NCI-H1930 (cell line): ENCODE measurements at regions not wholly inside any gene's neighbourhood (a gene's known extent, or its start where the extent isn't known, plus 50 kb on each side); places are given as distances from the start of the nearest gene placed in this dataset.
A peak's percentile ranks its signal among the peaks of the same experiment; 100 is the strongest.

Source experiments
- DNase-seq, 2 experiments: peaks; one replicate each; lab custom pipeline; 2025; lab: John Stamatoyannopoulos, UW

DNA sequence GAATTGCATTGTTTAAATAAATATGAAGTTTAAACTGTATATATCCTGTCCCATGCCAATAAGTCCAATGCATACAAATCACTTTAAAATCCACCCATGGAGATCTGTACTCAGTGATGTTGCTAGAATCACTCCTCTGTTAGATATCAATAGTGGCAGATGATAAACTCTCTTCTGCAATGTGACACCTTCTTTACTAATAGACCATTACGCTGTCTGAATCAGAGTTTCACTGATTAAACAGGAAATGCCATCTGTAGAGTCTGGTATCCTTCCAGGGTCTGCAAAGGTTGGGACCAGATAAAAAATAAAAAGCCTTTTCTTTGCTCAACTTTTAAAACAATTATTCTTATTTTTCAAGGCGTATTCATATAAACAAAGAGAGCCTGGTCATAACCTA lies 134.5 kb downstream of the EDN3 start:
- DNase-seq = no peak

DNA sequence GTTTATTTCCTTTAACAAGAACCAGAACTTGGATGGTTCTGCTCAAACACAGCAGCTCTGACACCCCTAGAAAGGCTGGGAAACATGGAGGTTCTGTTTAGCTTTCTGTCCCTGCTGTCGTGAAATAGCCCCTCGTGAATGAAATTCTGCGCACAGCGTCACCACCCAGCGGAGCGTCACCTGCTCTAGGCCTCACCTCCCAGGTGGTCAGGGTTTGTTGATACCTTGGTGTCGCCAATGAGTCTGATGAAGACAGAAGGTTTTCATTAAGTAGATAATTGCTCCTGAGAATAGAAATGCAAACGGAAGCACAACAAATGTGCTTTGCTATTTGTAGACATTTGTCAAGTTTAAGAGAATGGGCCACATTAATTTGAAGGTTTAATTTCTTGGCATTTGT lies 135.1 kb downstream of the EDN3 start:
- DNase-seq = peak in 1 of 2 experiments; percentile 27

- DNase-seq = no peak
Observed at GRCh38 chr20:59437601-59438031, 137.2 kb downstream of the EDN3 start.

DNA sequence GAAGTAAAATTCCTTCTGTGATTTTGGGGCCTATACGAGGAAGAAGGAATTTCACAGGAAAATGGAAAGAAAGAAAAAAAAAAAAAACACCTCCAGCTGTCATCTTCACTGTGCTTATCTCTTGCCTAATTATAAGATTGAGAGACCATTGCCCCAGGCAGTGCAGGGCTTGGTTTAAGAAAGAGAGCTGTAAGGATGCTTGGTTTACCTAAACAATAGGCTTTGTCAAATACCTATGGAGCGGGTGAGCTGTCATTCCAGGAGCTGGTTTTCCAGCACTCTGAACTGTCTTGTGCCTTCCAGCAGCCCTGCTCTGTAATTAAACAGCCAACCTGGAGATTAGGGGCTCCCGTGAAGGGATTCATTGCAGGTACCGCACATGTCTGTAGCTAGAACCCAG lies 137.8 kb downstream of the EDN3 start:
- DNase-seq = no peak

DNA sequence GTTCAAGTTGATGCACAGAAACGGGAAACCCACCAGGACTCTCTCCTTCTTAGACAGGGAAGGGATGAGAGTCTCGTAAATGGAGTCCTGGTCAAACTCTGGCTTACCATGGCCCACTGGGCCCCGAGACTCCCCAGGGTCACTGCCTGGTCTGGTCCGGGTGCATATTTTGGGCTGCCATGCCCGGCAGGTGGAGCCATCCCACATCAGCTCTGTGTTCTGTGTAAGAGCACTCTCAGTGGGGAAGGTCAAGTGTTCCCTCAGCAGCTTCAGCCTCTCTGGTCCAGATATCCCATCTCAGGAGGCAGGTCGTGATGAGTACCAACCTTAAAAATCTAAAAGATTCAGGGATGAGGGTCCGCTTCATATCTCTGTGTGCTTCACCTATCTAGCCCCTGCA lies 138.8 kb downstream of the EDN3 start:
- DNase-seq = no peak

DNA sequence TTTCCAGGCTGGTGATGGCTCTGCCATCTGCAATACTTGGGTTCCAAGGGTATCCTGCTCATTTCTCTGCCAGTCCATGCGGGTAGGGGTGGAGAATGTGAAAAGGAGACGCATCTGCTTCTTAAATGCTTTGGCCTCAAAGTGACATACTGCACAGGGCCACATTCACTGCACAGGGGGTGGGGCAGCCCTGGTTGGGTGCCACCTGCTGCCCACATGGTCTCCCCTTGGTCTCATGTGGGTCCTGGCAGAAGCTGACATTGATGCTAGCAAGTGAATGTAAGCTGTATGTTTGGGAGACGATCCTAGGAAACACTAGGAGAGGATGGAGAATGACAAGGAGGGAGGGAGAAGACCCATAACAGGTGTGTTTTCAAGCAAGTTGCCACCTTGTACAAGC lies 140.9 kb downstream of the EDN3 start:
- DNase-seq = no peak

- no peak for DNase-seq
Observed at GRCh38 chr20:59441860-59442810, 141.7 kb downstream of the EDN3 start.

DNA sequence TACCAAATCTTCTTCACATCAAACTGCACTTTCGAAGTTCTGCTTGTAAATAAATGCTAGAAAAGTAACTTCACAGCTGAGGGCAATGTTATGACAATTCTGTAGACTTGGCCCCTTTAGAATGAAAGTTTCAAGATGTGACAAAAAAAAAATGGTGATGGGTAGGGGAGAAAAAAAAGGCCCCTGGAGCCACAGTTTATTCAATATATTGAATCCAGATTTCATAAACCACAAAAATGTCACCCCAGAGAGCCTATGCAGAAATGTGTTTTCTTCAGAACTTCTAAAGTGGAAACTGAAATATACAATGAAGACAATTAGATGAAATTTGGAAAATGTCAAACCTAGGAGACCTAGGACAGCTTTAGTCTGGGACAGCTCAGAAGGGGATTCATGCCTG lies 143.1 kb downstream of the EDN3 start:
- no peak for DNase-seq

GRCh38 chr20:59446376-59446775 lies 146.0 kb downstream of the EDN3 start:
- no peak for DNase-seq

DNA sequence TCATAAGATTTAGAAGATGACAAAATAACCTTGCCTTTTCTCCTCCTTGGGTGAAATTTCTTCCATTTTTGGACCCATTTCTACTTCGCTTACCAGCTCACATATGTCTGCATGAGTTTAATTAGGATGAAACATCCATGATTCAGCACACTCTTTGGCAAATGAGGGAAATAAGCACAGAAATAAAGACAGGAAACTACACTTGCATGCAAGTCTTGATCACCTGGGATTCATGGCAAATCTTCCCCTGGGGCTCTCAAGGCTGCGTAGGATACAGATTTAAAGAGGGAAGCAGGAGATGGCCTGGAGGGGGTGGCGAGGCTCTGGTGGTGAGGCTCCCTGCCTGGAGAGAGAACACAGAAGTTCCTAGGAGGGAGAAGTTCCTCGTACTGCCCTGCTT lies 147.8 kb downstream of the EDN3 start:
- DNase-seq = no peak

DNA sequence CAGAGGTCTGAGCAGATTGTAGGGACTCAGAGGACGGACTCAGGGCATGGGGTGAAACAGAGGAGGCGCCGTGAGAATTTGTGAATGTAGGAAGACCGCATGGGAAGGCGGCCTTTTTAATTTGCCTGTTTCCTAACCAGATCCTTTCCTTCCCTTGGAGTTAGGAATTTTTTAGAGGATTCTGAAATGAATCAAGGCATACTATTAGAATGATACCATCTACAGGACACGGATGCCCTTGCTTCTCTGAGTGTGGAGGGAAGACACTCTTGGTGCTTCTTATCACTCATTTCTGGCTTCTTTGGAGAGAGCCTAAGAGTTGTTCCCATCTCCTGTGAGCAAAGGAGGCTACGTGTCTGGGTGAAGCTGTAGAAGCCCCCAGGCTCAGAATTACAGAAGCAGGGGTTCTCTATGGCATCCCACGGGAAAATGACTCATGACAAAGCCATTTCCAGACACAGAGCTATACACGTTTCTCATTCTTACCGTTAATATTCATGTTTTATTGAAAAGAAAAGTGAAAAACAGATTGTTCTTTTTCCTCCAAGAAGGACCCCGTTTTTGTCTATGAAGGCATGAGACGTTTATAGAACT lies 148.5 kb downstream of the EDN3 start:
- no peak for DNase-seq

GRCh38 chr20:59451066-59451630 lies 150.7 kb downstream of the EDN3 start:
- no peak for DNase-seq

DNA sequence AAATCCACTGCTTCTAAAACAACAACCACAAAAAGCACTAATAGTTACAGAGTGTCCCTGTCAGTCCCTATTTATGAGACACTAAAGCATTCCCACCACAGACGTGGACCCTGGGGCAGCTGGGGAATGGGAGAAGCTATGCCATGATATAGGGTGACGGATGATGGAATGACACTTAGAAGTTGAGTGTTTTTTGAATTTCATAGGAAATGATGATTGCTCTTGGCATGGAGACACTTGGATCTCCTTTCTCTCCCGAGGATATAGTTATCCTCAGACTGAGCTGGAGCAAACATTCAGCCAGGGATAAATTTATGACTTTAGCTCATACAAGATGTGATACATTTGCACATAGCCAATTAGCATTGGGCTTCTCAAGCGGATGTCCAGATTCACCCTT lies 151.2 kb downstream of the EDN3 start:
- no peak for DNase-seq

DNA sequence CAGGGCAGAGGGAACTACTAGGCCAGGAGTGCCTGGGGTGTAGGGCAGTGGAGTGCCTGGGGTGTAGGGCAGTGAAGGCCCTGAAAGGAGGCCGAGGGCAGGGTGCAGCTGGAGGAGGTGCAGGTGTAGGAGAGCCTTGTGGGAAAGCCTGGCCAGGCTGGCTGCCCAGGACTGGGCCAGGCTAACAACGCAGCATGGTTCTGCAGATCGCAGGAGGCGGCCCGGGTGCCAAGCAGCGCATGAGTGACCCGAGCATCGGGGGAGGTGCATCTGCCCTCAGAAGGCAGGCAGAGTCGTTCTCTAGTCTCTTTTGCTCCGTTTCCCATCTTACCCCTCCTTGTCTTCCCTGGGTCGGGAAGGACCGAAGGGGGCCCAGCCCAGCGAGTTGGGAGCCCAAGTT lies 151.5 kb upstream of the PHACTR3 start:
- DNase-seq = no peak

- no peak for DNase-seq
Observed at GRCh38 chr20:59453759-59454560, 150.4 kb upstream of the PHACTR3 start.

GRCh38 chr20:59455402-59456341 lies 148.7 kb upstream of the PHACTR3 start:
- DNase-seq = peak in 1 of 2 experiments; percentile 34

- DNase-seq = no peak
Observed at GRCh38 chr20:59456342-59457279, 147.7 kb upstream of the PHACTR3 start.

DNA sequence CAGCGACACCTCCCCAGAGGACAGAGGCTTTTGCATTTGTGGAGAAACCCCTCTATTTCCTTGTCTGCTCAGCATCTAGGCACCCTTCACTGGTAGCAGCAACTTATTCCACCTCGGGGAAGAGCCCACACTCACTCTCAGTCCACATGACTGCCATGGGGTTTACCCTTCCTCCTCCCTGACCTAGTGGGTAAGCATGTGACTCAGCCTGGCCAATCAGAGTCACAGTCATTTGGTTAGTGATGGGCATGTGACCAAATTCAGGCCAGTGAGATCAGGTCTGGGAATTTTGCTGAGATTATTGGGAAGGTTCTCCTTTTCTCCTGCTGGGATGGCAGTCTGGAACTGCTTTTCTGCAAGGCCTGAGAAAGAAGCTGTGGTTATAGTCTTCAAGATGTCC lies 145.7 kb upstream of the PHACTR3 start:
- no peak for DNase-seq

- no peak for DNase-seq
Observed at GRCh38 chr20:59459586-59459985, 144.8 kb upstream of the PHACTR3 start.

DNA sequence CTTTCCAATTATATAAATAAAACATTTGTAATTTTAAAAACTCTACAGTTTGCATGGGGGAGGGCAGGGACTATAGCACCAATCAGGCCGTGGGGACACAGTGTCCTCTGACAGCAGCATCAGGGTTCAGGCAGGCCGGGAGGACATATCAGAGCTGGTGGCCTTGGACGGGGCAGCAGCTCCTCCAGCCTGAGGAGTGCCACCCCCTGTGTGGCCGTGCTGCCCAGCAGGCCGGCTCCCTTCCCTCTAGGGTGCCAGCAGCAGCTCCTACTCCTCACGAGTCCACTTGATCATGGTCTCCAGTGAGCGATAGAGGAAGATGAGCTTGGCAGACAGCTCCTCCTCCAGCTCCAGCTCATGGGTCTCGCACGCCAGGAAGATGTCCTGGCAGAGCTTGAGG lies 144.0 kb upstream of the PHACTR3 start:
- no peak for DNase-seq
